Panc1 (cell line): ENCODE measurements at regions not wholly inside any gene's neighbourhood (a gene's known extent, or its start where the extent isn't known, plus 50 kb on each side); places are given as distances from the start of the nearest gene placed in this dataset.

Experiments used
- ATAC-seq: fragments of 200-7000 bp; cut with Tn5 transposase; 2 replicates; pipeline ENCODE4 v1.9.1; 2020; ENCODE audit warnings: mild to moderate bottlenecking, moderate library complexity
- BruUV-seq: library from RNA; stranded (reverse); fragments of 400-500 nt; replicated peaks from 2 replicates; lab custom pipeline; 2021; lab: Mats Ljungman, UMichigan
- CTCF ChIA-PET: fragments of 300-600 bp; sonication (Branson Sonifier 250); formaldehyde crosslinking; loops from one replicate; lab custom pipeline; 2022; ENCODE audit warnings: antibody characterized with exemption; lab: Charles Lee
- POLR2A ChIA-PET: fragments of 300-600 bp; sonication (Branson Sonifier 250); formaldehyde crosslinking; loops from one replicate; lab custom pipeline; 2022; ENCODE audit warnings: antibody characterized with exemption; lab: Charles Lee
- DNase-seq: peaks from one replicate; pipeline ENCODE4 v3.0.0-alpha.2; 2010; ENCODE audit warnings: low read depth, low spot score
- H3K27ac ChIP-seq: 2 replicates; pipeline ENCODE4 v1.5.1; 2011; ENCODE audit warnings: mild to moderate bottlenecking, low read length, inconsistent platforms
- H3K27me3 ChIP-seq: fragments of 200-500 bp; sonication (Bioruptor generic); 2 replicates; pipeline ENCODE4 v1.6.0; 2014; ENCODE audit warnings: low read length, inconsistent platforms; ENCODE audit not compliant: control insufficient read depth, insufficient read depth
- H3K36me3 ChIP-seq: fragments of 200-500 bp; sonication (Bioruptor generic); 2 replicates; pipeline ENCODE4 v1.5.1; 2014; ENCODE audit warnings: inconsistent platforms, mild to moderate bottlenecking, low read length, moderate library complexity; ENCODE audit not compliant: control insufficient read depth, insufficient read depth
- H3K4me1 ChIP-seq: 2 replicates; pipeline ENCODE4 v1.5.1; 2011; ENCODE audit warnings: inconsistent platforms, mild to moderate bottlenecking, low read length, moderate library complexity; ENCODE audit not compliant: control insufficient read depth, insufficient read depth
- H3K4me3 ChIP-seq, 2 experiments: 2 replicates each; pipeline ENCODE4 v1.5.1; 2011 to 2012; ENCODE audit warnings: low read depth in 2 of 2, low read length in 2 of 2, mild to moderate bottlenecking in 2 of 2, inconsistent platforms in 1 of 2, moderate library complexity in 1 of 2
- H3K9me3 ChIP-seq: fragments of 200-500 bp; sonication (Bioruptor generic); 2 replicates; pipeline ENCODE4 v1.5.1; 2014; ENCODE audit warnings: low read depth, mild to moderate bottlenecking, inconsistent platforms, low read length, moderate library complexity; ENCODE audit not compliant: control insufficient read depth, insufficient read depth
- POLR2AphosphoS5 ChIP-seq: IDR thresholded peaks from 2 replicates; pipeline ENCODE4 v1.6.1; 2012; ENCODE audit warnings: mild to moderate bottlenecking, low read depth, low read length, moderate library complexity
- SIN3A ChIP-seq: IDR thresholded peaks from 2 replicates; pipeline ENCODE4 v1.6.1; 2012; ENCODE audit warnings: low read depth, mild to moderate bottlenecking, low read length, moderate library complexity, borderline replicate concordance; ENCODE audit not compliant: insufficient read depth
- TCF7L2 ChIP-seq: IDR thresholded peaks from 2 replicates; pipeline ENCODE4 v1.6.1; 2011; ENCODE audit warnings: mild to moderate bottlenecking, low read depth, low read length, inconsistent platforms
- in situ Hi-C: cut with HindIII; loops from 2 replicates; pipeline ENCODE4 v1.10.0; 2016; ENCODE audit warnings: low sequenced_read_pairs, low pct_unique_long_range_greater_than_20kb
- intact Hi-C: fragments of 100-400 bp; cut with micrococcal nuclease; formaldehyde crosslinking; loops from one replicate; pipeline ENCODE4 v1.10.0; 2022; ENCODE audit not compliant: unreplicated experiment
- TF ChIP-seq, protein P1 (sequence below), 2 experiments: IDR thresholded peaks; 2 replicates each; pipeline ENCODE4 v1.6.1; 2011 to 2012; ENCODE audit warnings: low read depth in 2 of 2, control low read depth in 1 of 2, low read length in 1 of 2, mild to moderate bottlenecking in 1 of 2, moderate library complexity in 1 of 2; ENCODE audit not compliant: insufficient read depth in 1 of 2
- TF ChIP-seq, protein P2 (sequence below): fragments of 450-650 bp; IDR thresholded peaks from 2 replicates; pipeline ENCODE4 v1.5.1; 2017; ENCODE audit warnings: mild to moderate bottlenecking

DNA sequence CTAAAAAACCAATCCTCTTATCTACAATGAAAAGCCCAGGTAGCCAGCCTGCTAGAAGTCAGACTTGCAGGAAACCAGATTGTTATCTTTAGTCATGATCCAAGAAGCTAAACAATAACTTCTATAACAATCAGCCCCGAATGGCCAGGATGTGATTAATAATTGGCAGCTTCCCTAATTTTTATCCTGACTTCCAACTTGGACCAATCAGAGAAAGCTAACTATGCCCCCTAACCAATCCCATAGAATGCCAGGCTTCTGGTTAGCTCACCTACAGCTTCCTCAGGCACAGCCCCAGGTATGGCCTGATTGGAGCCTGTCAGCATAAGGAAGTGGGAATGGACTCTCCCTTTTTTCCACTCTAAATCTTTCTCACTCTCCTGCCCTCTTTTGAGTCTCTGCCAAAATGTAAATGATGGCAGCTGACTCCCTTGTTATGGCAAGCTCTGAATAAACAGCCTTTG is 394.9 kb downstream of the DLEU7 start:
- in situ Hi-C loops (no loop called here), intact Hi-C loops (no loop called here)
- no TSS peak for BruUV-seq
- no peak for ATAC-seq
- H3K27me3 ChIP-seq = no peaks in the 10 kb centered on the region
- TF ChIP-seq, protein P1, sequence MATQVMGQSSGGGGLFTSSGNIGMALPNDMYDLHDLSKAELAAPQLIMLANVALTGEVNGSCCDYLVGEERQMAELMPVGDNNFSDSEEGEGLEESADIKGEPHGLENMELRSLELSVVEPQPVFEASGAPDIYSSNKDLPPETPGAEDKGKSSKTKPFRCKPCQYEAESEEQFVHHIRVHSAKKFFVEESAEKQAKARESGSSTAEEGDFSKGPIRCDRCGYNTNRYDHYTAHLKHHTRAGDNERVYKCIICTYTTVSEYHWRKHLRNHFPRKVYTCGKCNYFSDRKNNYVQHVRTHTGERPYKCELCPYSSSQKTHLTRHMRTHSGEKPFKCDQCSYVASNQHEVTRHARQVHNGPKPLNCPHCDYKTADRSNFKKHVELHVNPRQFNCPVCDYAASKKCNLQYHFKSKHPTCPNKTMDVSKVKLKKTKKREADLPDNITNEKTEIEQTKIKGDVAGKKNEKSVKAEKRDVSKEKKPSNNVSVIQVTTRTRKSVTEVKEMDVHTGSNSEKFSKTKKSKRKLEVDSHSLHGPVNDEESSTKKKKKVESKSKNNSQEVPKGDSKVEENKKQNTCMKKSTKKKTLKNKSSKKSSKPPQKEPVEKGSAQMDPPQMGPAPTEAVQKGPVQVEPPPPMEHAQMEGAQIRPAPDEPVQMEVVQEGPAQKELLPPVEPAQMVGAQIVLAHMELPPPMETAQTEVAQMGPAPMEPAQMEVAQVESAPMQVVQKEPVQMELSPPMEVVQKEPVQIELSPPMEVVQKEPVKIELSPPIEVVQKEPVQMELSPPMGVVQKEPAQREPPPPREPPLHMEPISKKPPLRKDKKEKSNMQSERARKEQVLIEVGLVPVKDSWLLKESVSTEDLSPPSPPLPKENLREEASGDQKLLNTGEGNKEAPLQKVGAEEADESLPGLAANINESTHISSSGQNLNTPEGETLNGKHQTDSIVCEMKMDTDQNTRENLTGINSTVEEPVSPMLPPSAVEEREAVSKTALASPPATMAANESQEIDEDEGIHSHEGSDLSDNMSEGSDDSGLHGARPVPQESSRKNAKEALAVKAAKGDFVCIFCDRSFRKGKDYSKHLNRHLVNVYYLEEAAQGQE (IDR thresholded peaks at IDR 0.05; ENCODE audit: insufficient read depth in 1 of 2, low read depth in 2 of 2, low read length in 1 of 2) = no peak
- TF ChIP-seq, protein P2, sequence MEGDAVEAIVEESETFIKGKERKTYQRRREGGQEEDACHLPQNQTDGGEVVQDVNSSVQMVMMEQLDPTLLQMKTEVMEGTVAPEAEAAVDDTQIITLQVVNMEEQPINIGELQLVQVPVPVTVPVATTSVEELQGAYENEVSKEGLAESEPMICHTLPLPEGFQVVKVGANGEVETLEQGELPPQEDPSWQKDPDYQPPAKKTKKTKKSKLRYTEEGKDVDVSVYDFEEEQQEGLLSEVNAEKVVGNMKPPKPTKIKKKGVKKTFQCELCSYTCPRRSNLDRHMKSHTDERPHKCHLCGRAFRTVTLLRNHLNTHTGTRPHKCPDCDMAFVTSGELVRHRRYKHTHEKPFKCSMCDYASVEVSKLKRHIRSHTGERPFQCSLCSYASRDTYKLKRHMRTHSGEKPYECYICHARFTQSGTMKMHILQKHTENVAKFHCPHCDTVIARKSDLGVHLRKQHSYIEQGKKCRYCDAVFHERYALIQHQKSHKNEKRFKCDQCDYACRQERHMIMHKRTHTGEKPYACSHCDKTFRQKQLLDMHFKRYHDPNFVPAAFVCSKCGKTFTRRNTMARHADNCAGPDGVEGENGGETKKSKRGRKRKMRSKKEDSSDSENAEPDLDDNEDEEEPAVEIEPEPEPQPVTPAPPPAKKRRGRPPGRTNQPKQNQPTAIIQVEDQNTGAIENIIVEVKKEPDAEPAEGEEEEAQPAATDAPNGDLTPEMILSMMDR = no peak
- TF ChIP-seq POLR2AphosphoS5 = no peak
- no peak for TF ChIP-seq TCF7L2
- TF ChIP-seq SIN3A = no peak
- no peaks in the 10 kb centered on the region for H3K4me1 ChIP-seq
- H3K9me3 ChIP-seq = no peaks in the 10 kb centered on the region
- no peaks in the 10 kb centered on the region for H3K36me3 ChIP-seq
- DNase-seq = no peak
- CTCF ChIA-PET = no interaction called here
- POLR2A ChIA-PET = no interaction called here
- H3K4me3 ChIP-seq = no peak overlapping the region
- no peak overlapping the region for H3K27ac ChIP-seq

DNA sequence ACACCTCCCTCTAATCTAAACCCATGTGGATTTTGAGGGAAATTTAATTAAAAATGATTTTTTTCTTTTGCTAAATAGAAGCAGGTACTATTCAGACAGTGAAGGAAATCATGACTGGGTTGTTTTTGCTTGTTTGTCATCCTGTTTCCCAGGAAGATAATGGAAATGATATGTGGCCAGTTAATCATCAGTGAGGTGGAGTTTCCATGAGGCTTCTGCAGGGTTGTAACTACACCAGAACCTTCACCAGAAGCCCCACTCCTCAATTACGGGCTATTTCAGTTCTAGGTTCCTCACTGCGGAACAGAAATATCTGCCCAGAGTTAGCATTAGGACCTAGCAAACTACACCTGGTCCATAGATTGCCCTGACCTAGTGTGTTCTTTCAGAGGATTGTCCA is 394.0 kb downstream of the DLEU7 start:
- H3K27ac ChIP-seq = no peak overlapping the region
- TF ChIP-seq POLR2AphosphoS5 (no peak), SIN3A (no peak), TCF7L2 (no peak)
- TF ChIP-seq, protein P2 = no peak
- TF ChIP-seq, protein P1 (IDR thresholded peaks at IDR 0.05; ENCODE audit: insufficient read depth in 1 of 2, low read depth in 2 of 2, low read length in 1 of 2) = no peak

More for the DNA sequence above, 394.0 kb downstream of the DLEU7 start:
- BruUV-seq = no TSS peak
- POLR2A ChIA-PET = no interaction called here
- no peaks in the 10 kb centered on the region for H3K27me3 ChIP-seq
- ATAC-seq (no peak), DNase-seq (no peak)
- H3K9me3 ChIP-seq = no peaks in the 10 kb centered on the region
- intact Hi-C loops = no loop called here
- no peaks in the 10 kb centered on the region for H3K4me1 ChIP-seq
- H3K36me3 ChIP-seq = no peaks in the 10 kb centered on the region
- CTCF ChIA-PET = no interaction called here
- H3K4me3 ChIP-seq = no peak overlapping the region
- in situ Hi-C loops = no loop called here
